OCI-LY1 (cell line): ENCODE measurements at regions not wholly inside any gene's neighbourhood (a gene's known extent, or its start where the extent isn't known, plus 50 kb on each side); places are given as distances from the start of the nearest gene placed in this dataset.

Experiments
- H2AFZ ChIP-seq: fragments of 200-600 bp; sonication (generic), shearing (Covaris generic); 2 replicates; pipeline ENCODE4 v1.6.0; 2014; ENCODE audit warnings: antibody characterized with exemption, mild to moderate bottlenecking, low read length
- H3F3A ChIP-seq: fragments of 200-600 bp; sonication (generic), shearing (Covaris generic); 2 replicates; pipeline ENCODE4 v1.6.0; 2014; ENCODE audit warnings: mild to moderate bottlenecking, antibody characterized with exemption, low read length, moderate library complexity; ENCODE audit not compliant: insufficient read depth
- H3K27ac ChIP-seq: fragments of 200-600 bp; sonication (generic); 2 replicates; pipeline ENCODE4 v1.5.1; 2014; ENCODE audit warnings: low read length, mixed run types, mild to moderate bottlenecking, low read depth; ENCODE audit not compliant: poor library complexity, severe bottlenecking
- H3K27me3 ChIP-seq: fragments of 200-600 bp; sonication (generic); 2 replicates; pipeline ENCODE4 v1.6.0; 2014; ENCODE audit warnings: antibody characterized with exemption, mild to moderate bottlenecking, low read length, moderate library complexity; ENCODE audit not compliant: insufficient read depth
- H3K36me3 ChIP-seq: fragments of 200-600 bp; sonication (generic); 2 replicates; pipeline ENCODE4 v1.6.1; 2014; ENCODE audit warnings: mild to moderate bottlenecking, antibody characterized with exemption, low read length, moderate library complexity, mixed read lengths; ENCODE audit not compliant: insufficient read depth
- H3K4me1 ChIP-seq: fragments of 200-600 bp; sonication (generic); 2 replicates; pipeline ENCODE4 v1.5.1; 2014; ENCODE audit warnings: mild to moderate bottlenecking, low read length, moderate library complexity; ENCODE audit not compliant: insufficient read depth, severe bottlenecking
- H3K4me2 ChIP-seq: fragments of 200-600 bp; sonication (generic), shearing (Covaris generic); 2 replicates; pipeline ENCODE4 v1.6.1; 2014; ENCODE audit warnings: low read length
- H3K4me3 ChIP-seq: fragments of 200-600 bp; sonication (generic); 2 replicates; pipeline ENCODE4 v1.5.1; 2014; ENCODE audit warnings: low read length, low read depth, mild to moderate bottlenecking, mixed read lengths; ENCODE audit not compliant: poor library complexity, severe bottlenecking
- H3K79me2 ChIP-seq: fragments of 200-600 bp; shearing (Covaris generic); 2 replicates; pipeline ENCODE4 v1.6.1; 2016; ENCODE audit warnings: mixed run types, low read length, mixed read lengths; ENCODE audit not compliant: insufficient read depth
- H3K9ac ChIP-seq: fragments of 200-600 bp; sonication (generic), shearing (Covaris generic); 2 replicates; pipeline ENCODE4 v1.6.1; 2014; ENCODE audit warnings: mild to moderate bottlenecking, low read length, mixed read lengths
- H3K9me2 ChIP-seq: fragments of 200-600 bp; sonication (generic), shearing (Covaris generic); 2 replicates; pipeline ENCODE4 v1.6.1; 2014; ENCODE audit warnings: low read depth, mild to moderate bottlenecking, low read length, mixed read lengths
- H3K9me3 ChIP-seq: fragments of 200-600 bp; shearing (Covaris generic); 2 replicates; pipeline ENCODE4 v1.6.1; 2014; ENCODE audit warnings: low read length, mixed read lengths
- H4K20me1 ChIP-seq: fragments of 200-600 bp; sonication (generic), shearing (Covaris generic); 2 replicates; pipeline ENCODE4 v1.6.0; 2016; ENCODE audit warnings: mild to moderate bottlenecking, low read length; ENCODE audit not compliant: insufficient read depth
- CTCF ChIP-seq: fragments of 200-600 bp; sonication (generic), shearing (Covaris generic); IDR thresholded peaks from 2 replicates; pipeline ENCODE4 v1.5.1; 2017; ENCODE audit warnings: mild to moderate bottlenecking, antibody characterized with exemption, low read length, moderate library complexity, mixed read lengths
- EZH2 ChIP-seq: fragments of 200-600 bp; sonication (generic), shearing (Covaris generic); IDR thresholded peaks from 2 replicates; pipeline ENCODE4 v1.8.0; 2017; ENCODE audit warnings: borderline replicate concordance, mixed run types, mild to moderate bottlenecking, antibody characterized with exemption, low read length, moderate library complexity, mixed read lengths

GRCh38 chrX:20596856-20597255 is 330.1 kb upstream of the RPS6KA3 start:
- no peak for TF ChIP-seq CTCF
- TF ChIP-seq EZH2, result no peak
- no peak overlapping the region for H3K4me3 ChIP-seq
- H3K27me3 ChIP-seq, result no peaks in the 10 kb centered on the region

GRCh38 chrX:20595928-20596575 is 329.3 kb upstream of the RPS6KA3 start:
- H4K20me1 ChIP-seq, result no peaks in the 10 kb centered on the region
- no peaks in the 10 kb centered on the region for H3K9me3 ChIP-seq
- H3K4me1 ChIP-seq, result no peaks in the 10 kb centered on the region
- TF ChIP-seq CTCF, result no peak
- H3K36me3 ChIP-seq, result no peaks in the 10 kb centered on the region
- H3K27ac ChIP-seq, result no peak overlapping the region
- no peak overlapping the region for H3K9ac ChIP-seq
- no peaks in the 10 kb centered on the region for H3K9me2 ChIP-seq
- H3F3A ChIP-seq, result no peaks in the 10 kb centered on the region
- H3K79me2 ChIP-seq, result no peaks in the 10 kb centered on the region
- H2AFZ ChIP-seq, result no peak overlapping the region
- no peak overlapping the region for H3K4me3 ChIP-seq
- H3K27me3 ChIP-seq, result no peaks in the 10 kb centered on the region
- H3K4me2 ChIP-seq, result no peak overlapping the region

More at GRCh38 chrX:20596856-20597255, 330.1 kb upstream of the RPS6KA3 start:
- no peak overlapping the region for H3K4me2 ChIP-seq
- H4K20me1 ChIP-seq, result no peaks in the 10 kb centered on the region
- no peaks in the 10 kb centered on the region for H3F3A ChIP-seq
- no peaks in the 10 kb centered on the region for H3K36me3 ChIP-seq
- no peaks in the 10 kb centered on the region for H3K9me2 ChIP-seq
- H3K79me2 ChIP-seq, result no peaks in the 10 kb centered on the region
- no peak overlapping the region for H3K27ac ChIP-seq
- H3K4me1 ChIP-seq, result no peaks in the 10 kb centered on the region
- no peaks in the 10 kb centered on the region for H3K9me3 ChIP-seq
- no peak overlapping the region for H3K9ac ChIP-seq
- no peak overlapping the region for H2AFZ ChIP-seq

- H3K27me3 ChIP-seq, result no peaks in the 10 kb centered on the region
- no peak overlapping the region for H2AFZ ChIP-seq
- TF ChIP-seq CTCF, result no peak
- TF ChIP-seq EZH2, result no peak
- H3K36me3 ChIP-seq, result no peaks in the 10 kb centered on the region
- no peak overlapping the region for H3K4me2 ChIP-seq
- no peaks in the 10 kb centered on the region for H3K79me2 ChIP-seq
- no peak overlapping the region for H3K9ac ChIP-seq
- no peaks in the 10 kb centered on the region for H3F3A ChIP-seq
- H3K4me3 ChIP-seq, result no peak overlapping the region
- H3K9me3 ChIP-seq, result no peaks in the 10 kb centered on the region
- H4K20me1 ChIP-seq, result no peaks in the 10 kb centered on the region
- H3K9me2 ChIP-seq, result no peaks in the 10 kb centered on the region
- H3K4me1 ChIP-seq, result no peaks in the 10 kb centered on the region
- no peak overlapping the region for H3K27ac ChIP-seq
Measured at GRCh38 chrX:20594985-20595384, 328.3 kb upstream of the RPS6KA3 start.
